Loucy (cell line): ENCODE measurements at regions not wholly inside any gene's neighbourhood (a gene's known extent, or its start where the extent isn't known, plus 50 kb on each side); places are given as distances from the start of the nearest gene placed in this dataset.
"Not testable (repeated sequence)": the region's sequence is repeated elsewhere in the genome, so short reads cannot be mapped to it uniquely, and the experiment has no call there.

Source experiments
- H2AFZ ChIP-seq: fragments of 200-600 bp; sonication (generic); 2 replicates; pipeline ENCODE4 v1.6.0; 2016; ENCODE audit warnings: antibody characterized with exemption, mild to moderate bottlenecking, low read length, moderate library complexity
- H3F3A ChIP-seq: fragments of 200-600 bp; 2 replicates; pipeline ENCODE4 v1.6.0; 2016; ENCODE audit warnings: antibody characterized with exemption, low read depth, mild to moderate bottlenecking
- H3K27me3 ChIP-seq: fragments of 200-600 bp; sonication (generic); 2 replicates; pipeline ENCODE4 v1.6.1; 2014; ENCODE audit warnings: low read length, mild to moderate bottlenecking; ENCODE audit not compliant: insufficient read depth, poor library complexity, severe bottlenecking
- H3K36me3 ChIP-seq: fragments of 200-600 bp; sonication (generic); 2 replicates; pipeline ENCODE4 v1.6.1; 2016; ENCODE audit warnings: low read length; ENCODE audit not compliant: insufficient read depth
- H3K4me1 ChIP-seq: fragments of 200-600 bp; sonication (generic); 2 replicates; pipeline ENCODE4 v1.5.1; 2014; ENCODE audit warnings: low read length, mild to moderate bottlenecking; ENCODE audit not compliant: insufficient read depth, poor library complexity, severe bottlenecking
- H3K4me2 ChIP-seq: fragments of 200-600 bp; sonication (generic); 2 replicates; pipeline ENCODE4 v1.6.0; 2014; ENCODE audit warnings: antibody characterized with exemption, low read length, low read depth, mild to moderate bottlenecking; ENCODE audit not compliant: poor library complexity, severe bottlenecking
- H3K4me3 ChIP-seq: fragments of 200-600 bp; sonication (generic); 2 replicates; pipeline ENCODE4 v1.5.1; 2014; ENCODE audit warnings: low read length, mild to moderate bottlenecking, mixed read lengths; ENCODE audit not compliant: poor library complexity, severe bottlenecking
- H3K79me2 ChIP-seq: fragments of 200-600 bp; sonication (generic); 2 replicates; pipeline ENCODE4 v1.6.1; 2014; ENCODE audit warnings: low read length; ENCODE audit not compliant: insufficient read depth
- H3K9ac ChIP-seq: fragments of 200-600 bp; sonication (generic); 2 replicates; pipeline ENCODE4 v1.6.0; 2014; ENCODE audit warnings: mild to moderate bottlenecking, low read depth, low read length, moderate library complexity; ENCODE audit not compliant: poor library complexity, severe bottlenecking
- H3K9me2 ChIP-seq: fragments of 200-600 bp; sonication (generic); replicated peaks from 2 replicates; pipeline ENCODE4 v1.6.1; 2016; ENCODE audit warnings: low read depth, low read length, mixed read lengths
- H3K9me3 ChIP-seq: fragments of 200-600 bp; sonication (generic); 2 replicates; pipeline ENCODE4 v1.6.1; 2014; ENCODE audit warnings: mild to moderate bottlenecking, antibody characterized with exemption, low read length, low read depth; ENCODE audit not compliant: insufficient read depth
- H4K20me1 ChIP-seq: fragments of 200-600 bp; sonication (generic); 2 replicates; pipeline ENCODE4 v1.6.0; 2014; ENCODE audit warnings: antibody characterized with exemption, low read length, mild to moderate bottlenecking; ENCODE audit not compliant: insufficient read depth, poor library complexity, severe bottlenecking
- CTCF ChIP-seq: fragments of 200-600 bp; sonication (generic); conservative IDR thresholded peaks from 2 replicates; pipeline ENCODE4 v1.5.1; 2014; ENCODE audit warnings: mild to moderate bottlenecking, antibody characterized with exemption, low read length
- EZH2phosphoT487 ChIP-seq: fragments of 200-600 bp; IDR thresholded peaks from 2 replicates; pipeline ENCODE4 v1.6.1; 2018; ENCODE audit warnings: antibody characterized with exemption, mild to moderate bottlenecking, moderate library complexity, borderline replicate concordance

GRCh38 chr3:165984589-165984988 is 147.4 kb upstream of the BCHE start:
- no peaks in the 10 kb centered on the region for H3K9me2 ChIP-seq
- no peaks in the 10 kb centered on the region for H3K36me3 ChIP-seq
- H3K9me3 ChIP-seq, result no peaks in the 10 kb centered on the region
- no peaks in the 10 kb centered on the region for H3F3A ChIP-seq
- no peak overlapping the region for H2AFZ ChIP-seq
- no peak overlapping the region for H3K9ac ChIP-seq
- TF ChIP-seq CTCF, result no peak
- TF ChIP-seq EZH2phosphoT487, result no peak
- no peak overlapping the region for H3K4me3 ChIP-seq
- no peaks in the 10 kb centered on the region for H3K79me2 ChIP-seq
- H4K20me1 ChIP-seq, result no peaks in the 10 kb centered on the region
- H3K4me2 ChIP-seq, result no peak overlapping the region
- no peaks in the 10 kb centered on the region for H3K4me1 ChIP-seq
- H3K27me3 ChIP-seq, result no peaks in the 10 kb centered on the region

- no peaks in the 10 kb centered on the region for H4K20me1 ChIP-seq
- no peaks in the 10 kb centered on the region for H3K9me2 ChIP-seq
- H3K9ac ChIP-seq, result no peak overlapping the region
- no peak overlapping the region for H3K4me2 ChIP-seq
- H3K36me3 ChIP-seq, result no peaks in the 10 kb centered on the region
- H3K4me3 ChIP-seq, result no peak overlapping the region
- no peaks in the 10 kb centered on the region for H3K27me3 ChIP-seq
- H2AFZ ChIP-seq, result no peak overlapping the region
- H3K9me3 ChIP-seq, result no peaks in the 10 kb centered on the region
- no peaks in the 10 kb centered on the region for H3K4me1 ChIP-seq
- no peaks in the 10 kb centered on the region for H3K79me2 ChIP-seq
- H3F3A ChIP-seq, result no peaks in the 10 kb centered on the region
- TF ChIP-seq EZH2phosphoT487 (no peak), CTCF (no peak)
Measured at GRCh38 chr3:165983284-165983683, 146.1 kb upstream of the BCHE start.

GRCh38 chr3:165981318-165981717 is 144.1 kb upstream of the BCHE start:
- Histone ChIP-seq H3K79me2 (no peaks in the 10 kb centered on the region), H3K36me3 (no peaks in the 10 kb centered on the region), H3K27me3 (no peaks in the 10 kb centered on the region), H4K20me1 (no peaks in the 10 kb centered on the region), H3K9ac (no peak overlapping the region), H3K4me1 (no peaks in the 10 kb centered on the region), H3K9me3 (no peaks in the 10 kb centered on the region), H2AFZ (no peak overlapping the region), H3K4me3 (no peak overlapping the region), H3K4me2 (no peak overlapping the region), H3K9me2 (no peaks in the 10 kb centered on the region), H3F3A (no peaks in the 10 kb centered on the region)
- TF ChIP-seq CTCF, result no peak
- TF ChIP-seq EZH2phosphoT487, result no peak

GRCh38 chr3:165960825-165961224 is 123.6 kb upstream of the BCHE start:
- not testable (repeated sequence) for H3K79me2 ChIP-seq, H3K9ac ChIP-seq, H3K27me3 ChIP-seq, H3K4me2 ChIP-seq, H3K9me2 ChIP-seq, H3K36me3 ChIP-seq, H2AFZ ChIP-seq, H3K9me3 ChIP-seq, H4K20me1 ChIP-seq, H3K4me3 ChIP-seq, H3F3A ChIP-seq, H3K4me1 ChIP-seq
